Panc1 (cell line): ENCODE measurements at regions not wholly inside any gene's neighbourhood (a gene's known extent, or its start where the extent isn't known, plus 50 kb on each side); places are given as distances from the start of the nearest gene placed in this dataset.

ENCODE experiments used
- ATAC-seq: fragments of 200-7000 bp; cut with Tn5 transposase; 2 replicates; pipeline ENCODE4 v1.9.1; 2020; ENCODE audit warnings: mild to moderate bottlenecking, moderate library complexity
- BruUV-seq: library from RNA; stranded (reverse); fragments of 400-500 nt; replicated peaks from 2 replicates; lab custom pipeline; 2021; lab: Mats Ljungman, UMichigan
- CTCF ChIA-PET: fragments of 300-600 bp; sonication (Branson Sonifier 250); formaldehyde crosslinking; loops from one replicate; lab custom pipeline; 2022; ENCODE audit warnings: antibody characterized with exemption; lab: Charles Lee
- POLR2A ChIA-PET: fragments of 300-600 bp; sonication (Branson Sonifier 250); formaldehyde crosslinking; loops from one replicate; lab custom pipeline; 2022; ENCODE audit warnings: antibody characterized with exemption; lab: Charles Lee
- DNase-seq: peaks from one replicate; pipeline ENCODE4 v3.0.0-alpha.2; 2010; ENCODE audit warnings: low read depth, low spot score
- H3K27ac ChIP-seq: 2 replicates; pipeline ENCODE4 v1.5.1; 2011; ENCODE audit warnings: mild to moderate bottlenecking, low read length, inconsistent platforms
- H3K27me3 ChIP-seq: fragments of 200-500 bp; sonication (Bioruptor generic); 2 replicates; pipeline ENCODE4 v1.6.0; 2014; ENCODE audit warnings: low read length, inconsistent platforms; ENCODE audit not compliant: control insufficient read depth, insufficient read depth
- H3K36me3 ChIP-seq: fragments of 200-500 bp; sonication (Bioruptor generic); 2 replicates; pipeline ENCODE4 v1.5.1; 2014; ENCODE audit warnings: inconsistent platforms, mild to moderate bottlenecking, low read length, moderate library complexity; ENCODE audit not compliant: control insufficient read depth, insufficient read depth
- H3K4me1 ChIP-seq: 2 replicates; pipeline ENCODE4 v1.5.1; 2011; ENCODE audit warnings: inconsistent platforms, mild to moderate bottlenecking, low read length, moderate library complexity; ENCODE audit not compliant: control insufficient read depth, insufficient read depth
- H3K4me3 ChIP-seq, 2 experiments: 2 replicates each; pipeline ENCODE4 v1.5.1; 2011 to 2012; ENCODE audit warnings: low read depth in 2 of 2, low read length in 2 of 2, mild to moderate bottlenecking in 2 of 2, inconsistent platforms in 1 of 2, moderate library complexity in 1 of 2
- H3K9me3 ChIP-seq: fragments of 200-500 bp; sonication (Bioruptor generic); 2 replicates; pipeline ENCODE4 v1.5.1; 2014; ENCODE audit warnings: low read depth, mild to moderate bottlenecking, inconsistent platforms, low read length, moderate library complexity; ENCODE audit not compliant: control insufficient read depth, insufficient read depth
- CTCF ChIP-seq: fragments of 450-650 bp; IDR thresholded peaks from 2 replicates; pipeline ENCODE4 v1.5.1; 2017; ENCODE audit warnings: mild to moderate bottlenecking
- POLR2AphosphoS5 ChIP-seq: IDR thresholded peaks from 2 replicates; pipeline ENCODE4 v1.6.1; 2012; ENCODE audit warnings: mild to moderate bottlenecking, low read depth, low read length, moderate library complexity
- REST ChIP-seq, 2 experiments: IDR thresholded peaks; 2 replicates each; pipeline ENCODE4 v1.6.1; 2011 to 2012; ENCODE audit warnings: low read depth in 2 of 2, control low read depth in 1 of 2, low read length in 1 of 2, mild to moderate bottlenecking in 1 of 2, moderate library complexity in 1 of 2; ENCODE audit not compliant: insufficient read depth in 1 of 2
- SIN3A ChIP-seq: IDR thresholded peaks from 2 replicates; pipeline ENCODE4 v1.6.1; 2012; ENCODE audit warnings: low read depth, mild to moderate bottlenecking, low read length, moderate library complexity, borderline replicate concordance; ENCODE audit not compliant: insufficient read depth
- TCF7L2 ChIP-seq: IDR thresholded peaks from 2 replicates; pipeline ENCODE4 v1.6.1; 2011; ENCODE audit warnings: mild to moderate bottlenecking, low read depth, low read length, inconsistent platforms
- in situ Hi-C: cut with HindIII; loops from 2 replicates; pipeline ENCODE4 v1.10.0; 2016; ENCODE audit warnings: low sequenced_read_pairs, low pct_unique_long_range_greater_than_20kb
- intact Hi-C: fragments of 100-400 bp; cut with micrococcal nuclease; formaldehyde crosslinking; loops from one replicate; pipeline ENCODE4 v1.10.0; 2022; ENCODE audit not compliant: unreplicated experiment

- ChIA-PET CTCF (no interaction called here), POLR2A (no interaction called here)
- BruUV-seq, result no TSS peak
- Histone ChIP-seq H3K27me3 (no peaks in the 10 kb centered on the region), H3K36me3 (no peaks in the 10 kb centered on the region), H3K9me3 (no peaks in the 10 kb centered on the region), H3K4me1 (no peaks in the 10 kb centered on the region), H3K27ac (no peak overlapping the region), H3K4me3 (no peak overlapping the region)
- TF ChIP-seq TCF7L2 (no peak), SIN3A (no peak), POLR2AphosphoS5 (no peak), CTCF (no peak), REST (IDR thresholded peaks at IDR 0.05; ENCODE audit: insufficient read depth in 1 of 2, low read depth in 2 of 2, low read length in 1 of 2) (no peak)
- intact Hi-C loops, result no loop called here
- no peak for ATAC-seq
- DNase-seq, result no peak
- in situ Hi-C loops, result no loop called here
Observed at GRCh38 chr13:87906411-87906810, 235.2 kb downstream of the SLITRK5 start.

- H3K9me3 ChIP-seq, result no peaks in the 10 kb centered on the region
- in situ Hi-C loops, result no loop called here
- no peaks in the 10 kb centered on the region for H3K4me1 ChIP-seq
- intact Hi-C loops, result no loop called here
- ATAC-seq (no peak), DNase-seq (no peak)
- H3K27me3 ChIP-seq, result no peaks in the 10 kb centered on the region
- TF ChIP-seq POLR2AphosphoS5 (no peak), CTCF (no peak), SIN3A (no peak), REST (IDR thresholded peaks at IDR 0.05; ENCODE audit: insufficient read depth in 1 of 2, low read depth in 2 of 2, low read length in 1 of 2) (no peak), TCF7L2 (no peak)
- no peak overlapping the region for H3K4me3 ChIP-seq
- H3K36me3 ChIP-seq, result no peaks in the 10 kb centered on the region
- POLR2A ChIA-PET, result no interaction called here
- no TSS peak for BruUV-seq
- CTCF ChIA-PET, result no interaction called here
- H3K27ac ChIP-seq, result no peak overlapping the region
Observed at GRCh38 chr13:87907202-87907601, 236.0 kb downstream of the SLITRK5 start.
